Mucosa of rectum (tissue), 2 donors: ENCODE measurements at regions not wholly inside any gene's neighbourhood (a gene's known extent, or its start where the extent isn't known, plus 50 kb on each side); places are given as distances from the start of the nearest gene placed in this dataset.

ENCODE experiments used
- H3K27ac ChIP-seq, 2 donors: one replicate each; pipeline ENCODE4 v1.7.0; 2013; ENCODE audit warnings: inconsistent platforms in 2 of 2, low read depth in 2 of 2, low read length in 2 of 2
- H3K27me3 ChIP-seq, 2 donors: one replicate each; pipeline ENCODE4 v1.7.0; 2013; ENCODE audit warnings: low read length in 2 of 2; ENCODE audit not compliant: control insufficient read depth in 2 of 2, insufficient read depth in 2 of 2
- H3K36me3 ChIP-seq, 2 donors: one replicate each; pipeline ENCODE4 v1.7.0; 2013; ENCODE audit warnings: low read length in 2 of 2; ENCODE audit not compliant: control insufficient read depth in 2 of 2, insufficient read depth in 2 of 2
- H3K4me1 ChIP-seq, 2 donors: one replicate each; pipeline ENCODE4 v1.7.0; 2013; ENCODE audit warnings: low read length in 2 of 2, mild to moderate bottlenecking in 1 of 2; ENCODE audit not compliant: control insufficient read depth in 2 of 2, insufficient read depth in 2 of 2
- H3K4me3 ChIP-seq, 2 donors: one replicate each; pipeline ENCODE4 v1.7.0; 2013; ENCODE audit warnings: low read length in 2 of 2
- H3K9ac ChIP-seq, 2 donors: one replicate each; pipeline ENCODE4 v1.7.0; 2013; ENCODE audit warnings: low read length in 2 of 2, low read depth in 1 of 2, mild to moderate bottlenecking in 1 of 2
- H3K9me3 ChIP-seq, 2 donors: one replicate each; pipeline ENCODE4 v1.7.0; 2013; ENCODE audit warnings: low read length in 2 of 2; ENCODE audit not compliant: control insufficient read depth in 2 of 2
- donor health status: healthy.
- donor health status: Normal muscosa, but diverticular disease.

- Histone ChIP-seq H3K36me3 (no peaks in the 10 kb centered on the region), H3K4me3 (no peak overlapping the region), H3K27ac (no peak overlapping the region), H3K4me1 (no peaks in the 10 kb centered on the region), H3K9ac (no peak overlapping the region), H3K27me3 (no peaks in the 10 kb centered on the region), H3K9me3 (no peaks in the 10 kb centered on the region)
Observed at GRCh38 chr6:112799889-112800288, 452.8 kb downstream of the RFPL4B start.

GRCh38 chr6:112800439-112800838 is 453.3 kb downstream of the RFPL4B start:
- Histone ChIP-seq H3K27me3 (no peaks in the 10 kb centered on the region), H3K4me1 (no peaks in the 10 kb centered on the region)

GRCh38 chr6:112800916-112801315 is 453.8 kb downstream of the RFPL4B start:
- Histone ChIP-seq H3K9ac (no peak overlapping the region), H3K4me3 (no peak overlapping the region), H3K27me3 (no peaks in the 10 kb centered on the region), H3K27ac (no peak overlapping the region), H3K36me3 (no peaks in the 10 kb centered on the region), H3K4me1 (no peaks in the 10 kb centered on the region), H3K9me3 (no peaks in the 10 kb centered on the region)

More at GRCh38 chr6:112800439-112800838, 453.3 kb downstream of the RFPL4B start:
- no peaks in the 10 kb centered on the region for H3K36me3 ChIP-seq
- no peak overlapping the region for H3K9ac ChIP-seq
- no peak overlapping the region for H3K27ac ChIP-seq
- no peak overlapping the region for H3K4me3 ChIP-seq
- no peaks in the 10 kb centered on the region for H3K9me3 ChIP-seq

GRCh38 chr6:112801468-112802080 is 454.4 kb downstream of the RFPL4B start:
- H3K4me3 ChIP-seq: no peak overlapping the region
- no peak overlapping the region for H3K27ac ChIP-seq
- H3K9me3 ChIP-seq: no peaks in the 10 kb centered on the region
- H3K36me3 ChIP-seq: no peaks in the 10 kb centered on the region
- H3K9ac ChIP-seq: no peak overlapping the region
- no peaks in the 10 kb centered on the region for H3K27me3 ChIP-seq
- H3K4me1 ChIP-seq: no peaks in the 10 kb centered on the region

- Histone ChIP-seq H3K36me3 (no peaks in the 10 kb centered on the region), H3K9ac (no peak overlapping the region), H3K4me3 (no peak overlapping the region), H3K27me3 (no peaks in the 10 kb centered on the region), H3K9me3 (no peaks in the 10 kb centered on the region), H3K27ac (no peak overlapping the region), H3K4me1 (no peaks in the 10 kb centered on the region)
Observed at GRCh38 chr6:112802144-112802543, 455.0 kb downstream of the RFPL4B start.

GRCh38 chr6:112804638-112805330 is 457.7 kb downstream of the RFPL4B start:
- Histone ChIP-seq H3K9ac (no peak overlapping the region), H3K36me3 (no peaks in the 10 kb centered on the region), H3K27me3 (no peaks in the 10 kb centered on the region), H3K27ac (no peak overlapping the region), H3K4me3 (no peak overlapping the region), H3K4me1 (no peaks in the 10 kb centered on the region), H3K9me3 (no peaks in the 10 kb centered on the region)

- H3K4me3 ChIP-seq: no peak overlapping the region
- H3K27ac ChIP-seq: no peak overlapping the region
- H3K9ac ChIP-seq: no peak overlapping the region
- H3K36me3 ChIP-seq: no peaks in the 10 kb centered on the region
- no peaks in the 10 kb centered on the region for H3K4me1 ChIP-seq
- H3K27me3 ChIP-seq: no peaks in the 10 kb centered on the region
- no peaks in the 10 kb centered on the region for H3K9me3 ChIP-seq
Observed at GRCh38 chr6:112806163-112806865, 459.2 kb downstream of the RFPL4B start.

- Histone ChIP-seq H3K9me3 (no peaks in the 10 kb centered on the region), H3K4me1 (no peaks in the 10 kb centered on the region), H3K27me3 (no peaks in the 10 kb centered on the region), H3K9ac (no peak overlapping the region), H3K27ac (no peak overlapping the region), H3K4me3 (no peak overlapping the region), H3K36me3 (no peaks in the 10 kb centered on the region)
Observed at GRCh38 chr6:112821476-112821875, 474.3 kb downstream of the RFPL4B start.

GRCh38 chr6:112822769-112823168 is 475.6 kb downstream of the RFPL4B start:
- H3K27ac ChIP-seq: no peak overlapping the region
- no peaks in the 10 kb centered on the region for H3K4me1 ChIP-seq
- H3K9ac ChIP-seq: no peak overlapping the region
- no peaks in the 10 kb centered on the region for H3K36me3 ChIP-seq
- no peak overlapping the region for H3K4me3 ChIP-seq
- no peaks in the 10 kb centered on the region for H3K27me3 ChIP-seq
- H3K9me3 ChIP-seq: no peaks in the 10 kb centered on the region

- Histone ChIP-seq H3K9me3 (no peaks in the 10 kb centered on the region), H3K4me3 (no peak overlapping the region), H3K27ac (no peak overlapping the region), H3K4me1 (no peaks in the 10 kb centered on the region), H3K27me3 (no peaks in the 10 kb centered on the region), H3K36me3 (no peaks in the 10 kb centered on the region), H3K9ac (no peak overlapping the region)
Observed at GRCh38 chr6:112827793-112828192, 480.7 kb downstream of the RFPL4B start.
